ENCODE measurements at regions not wholly inside any gene's neighbourhood (a gene's known extent, or its start where the extent isn't known, plus 50 kb on each side); places are given as distances from the start of the nearest gene placed in this dataset.

DNA sequence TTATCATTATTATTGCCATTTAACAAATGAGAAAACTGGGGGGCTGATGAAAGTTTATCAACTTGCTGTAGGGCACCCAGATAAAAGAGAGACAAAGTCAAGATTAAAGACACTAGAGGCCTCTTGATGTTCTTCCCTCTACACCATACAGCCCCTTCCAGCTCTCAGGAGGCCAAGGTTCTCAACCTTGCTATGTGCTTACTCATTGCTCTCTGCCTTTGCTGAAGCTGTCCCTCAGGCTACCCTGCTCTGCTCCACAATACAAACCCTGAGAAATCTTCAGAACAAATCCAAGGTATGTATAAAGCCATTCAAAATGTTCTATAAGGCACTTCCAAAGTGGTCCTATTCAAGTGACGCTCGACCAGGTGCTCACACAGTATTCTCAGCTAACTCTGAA lies 329.9 kb upstream of the TNP1 start:
- no peak overlapping the region for H3K27ac ChIP-seq (ENCODE audit: low read length)
- Mint-ChIP-seq H3K27me3 (peaks cover 0 to 3% of the 10 kb centered on the region in 2 donors), H3K36me3 (no peaks in the 10 kb centered on the region), H3K9me3 (no peaks in the 10 kb centered on the region), H3K4me3 (no peak overlapping the region), H3K27ac (no peak overlapping the region), H3K4me1 (no peaks in the 10 kb centered on the region)
- H3K36me3 ChIP-seq (ENCODE audit: control insufficient read depth in 2 of 2, extremely low read depth in 1 of 2, insufficient read depth in 1 of 2, low read length in 1 of 2), result no peaks in the 10 kb centered on the region
- no peak overlapping the region for H3K4me3 ChIP-seq (ENCODE audit: control insufficient read depth in 1 of 2, extremely low read depth in 1 of 2, low read length in 1 of 2)
- 86% methylated on average over 2 of the region's 2 CpGs for WGBS (ENCODE audit: insufficient coverage)
- POLR2A ChIA-PET, result no interaction called here
- no peak for ATAC-seq (replicated peaks in 1 of 4)
- peaks cover 0 to 2% of the 10 kb centered on the region in 2 experiments for H3K4me1 ChIP-seq (ENCODE audit: control insufficient read depth in 1 of 2, extremely low read depth in 1 of 2, insufficient read depth in 2 of 2, low read length in 2 of 2)
- H3K27me3 ChIP-seq (replicated peaks in 1 of 2; ENCODE audit: control insufficient read depth in 2 of 2, extremely low read depth in 1 of 2, insufficient read depth in 2 of 2, low read length in 1 of 2), result peaks cover 0 to 3% of the 10 kb centered on the region in 2 experiments
- H3K9me3 ChIP-seq, result no peaks in the 10 kb centered on the region
- CTCF ChIA-PET, result interaction anchor here in 1 of 2 donors (0.5 kb wide), 1 partner anchor 727 kb away, joined by 3 read pairs; no protein-coding TSS in a partner anchor
- no peak for DNase-seq

GRCh38 chr2:217189131-217189530 lies 329.3 kb upstream of the TNP1 start:
- CTCF ChIA-PET, result interaction anchor here in 1 of 2 donors (0.5 kb wide), 1 partner anchor 726 kb away, joined by 3 read pairs; no protein-coding TSS in a partner anchor

GRCh38 chr2:217186668-217187159 lies 326.9 kb upstream of the TNP1 start:
- WGBS (ENCODE audit: insufficient coverage), result no CpG with 5 or more reads among the region's 3 CpGs
- Histone ChIP-seq H3K27me3 (replicated peaks in 1 of 2; ENCODE audit: control insufficient read depth in 2 of 2, extremely low read depth in 1 of 2, insufficient read depth in 2 of 2, low read length in 1 of 2) (peaks cover 0 to 3% of the 10 kb centered on the region in 2 experiments), H3K9me3 (no peaks in the 10 kb centered on the region), H3K4me3 (ENCODE audit: control insufficient read depth in 1 of 2, extremely low read depth in 1 of 2, low read length in 1 of 2) (no peak overlapping the region), H3K36me3 (ENCODE audit: control insufficient read depth in 2 of 2, extremely low read depth in 1 of 2, insufficient read depth in 1 of 2, low read length in 1 of 2) (no peaks in the 10 kb centered on the region), H3K4me1 (ENCODE audit: control insufficient read depth in 1 of 2, extremely low read depth in 1 of 2, insufficient read depth in 2 of 2, low read length in 2 of 2) (peaks cover 0 to 2% of the 10 kb centered on the region in 2 experiments), H3K27ac (ENCODE audit: low read length) (no peak overlapping the region)
- Mint-ChIP-seq H3K9me3 (no peaks in the 10 kb centered on the region), H3K4me1 (no peaks in the 10 kb centered on the region), H3K36me3 (no peaks in the 10 kb centered on the region), H3K27me3 (no peaks in the 10 kb centered on the region), H3K27ac (no peak overlapping the region), H3K4me3 (no peak overlapping the region)
- ChIA-PET POLR2A (no interaction called here), CTCF (interaction anchor here in 1 of 2 donors (0.6 kb wide), 1 partner anchor 9 kb away, joined by 3 read pairs; no protein-coding TSS in a partner anchor)
- ATAC-seq (replicated peaks in 1 of 4), result no peak
- no peak for DNase-seq

More at GRCh38 chr2:217189131-217189530, 329.3 kb upstream of the TNP1 start:
- ATAC-seq (replicated peaks in 1 of 4), result no peak
- Histone ChIP-seq H3K36me3 (ENCODE audit: control insufficient read depth in 2 of 2, extremely low read depth in 1 of 2, insufficient read depth in 1 of 2, low read length in 1 of 2) (no peaks in the 10 kb centered on the region), H3K27me3 (replicated peaks in 1 of 2; ENCODE audit: control insufficient read depth in 2 of 2, extremely low read depth in 1 of 2, insufficient read depth in 2 of 2, low read length in 1 of 2) (peaks cover 0 to 3% of the 10 kb centered on the region in 2 experiments), H3K27ac (ENCODE audit: low read length) (no peak overlapping the region), H3K4me1 (ENCODE audit: control insufficient read depth in 1 of 2, extremely low read depth in 1 of 2, insufficient read depth in 2 of 2, low read length in 2 of 2) (peaks cover 0 to 2% of the 10 kb centered on the region in 2 experiments), H3K9me3 (no peaks in the 10 kb centered on the region), H3K4me3 (ENCODE audit: control insufficient read depth in 1 of 2, extremely low read depth in 1 of 2, low read length in 1 of 2) (no peak overlapping the region)
- POLR2A ChIA-PET, result no interaction called here
- Mint-ChIP-seq H3K4me1 (no peaks in the 10 kb centered on the region), H3K4me3 (no peak overlapping the region), H3K9me3 (no peaks in the 10 kb centered on the region), H3K27ac (no peak overlapping the region), H3K27me3 (peaks cover 0 to 2% of the 10 kb centered on the region in 2 donors), H3K36me3 (no peaks in the 10 kb centered on the region)
- WGBS (ENCODE audit: insufficient coverage), result 83% methylated on average over 1 of the region's 6 CpGs
- no peak for DNase-seq

GRCh38 chr2:217186152-217186551 lies 326.3 kb upstream of the TNP1 start:
- 100% methylated on average over 3 of the region's 6 CpGs for WGBS (ENCODE audit: insufficient coverage)
- ATAC-seq (replicated peaks in 1 of 4) (no peak), DNase-seq (no peak)
- Mint-ChIP-seq H3K36me3 (no peaks in the 10 kb centered on the region), H3K4me3 (no peak overlapping the region), H3K27ac (no peak overlapping the region), H3K4me1 (no peaks in the 10 kb centered on the region), H3K9me3 (no peaks in the 10 kb centered on the region), H3K27me3 (no peaks in the 10 kb centered on the region)
- H3K4me3 ChIP-seq (ENCODE audit: control insufficient read depth in 1 of 2, extremely low read depth in 1 of 2, low read length in 1 of 2), result no peak overlapping the region
- peaks cover 0 to 2% of the 10 kb centered on the region in 2 experiments for H3K4me1 ChIP-seq (ENCODE audit: control insufficient read depth in 1 of 2, extremely low read depth in 1 of 2, insufficient read depth in 2 of 2, low read length in 2 of 2)
- ChIA-PET POLR2A (no interaction called here), CTCF (interaction anchor here in 1 of 2 donors (0.6 kb wide), 1 partner anchor 8 kb away, joined by 3 read pairs; no protein-coding TSS in a partner anchor)
- H3K27ac ChIP-seq (ENCODE audit: low read length), result no peak overlapping the region
- H3K9me3 ChIP-seq, result no peaks in the 10 kb centered on the region
- no peaks in the 10 kb centered on the region for H3K36me3 ChIP-seq (ENCODE audit: control insufficient read depth in 2 of 2, extremely low read depth in 1 of 2, insufficient read depth in 1 of 2, low read length in 1 of 2)
- peaks cover 0 to 3% of the 10 kb centered on the region in 2 experiments for H3K27me3 ChIP-seq (replicated peaks in 1 of 2; ENCODE audit: control insufficient read depth in 2 of 2, extremely low read depth in 1 of 2, insufficient read depth in 2 of 2, low read length in 1 of 2)

DNA sequence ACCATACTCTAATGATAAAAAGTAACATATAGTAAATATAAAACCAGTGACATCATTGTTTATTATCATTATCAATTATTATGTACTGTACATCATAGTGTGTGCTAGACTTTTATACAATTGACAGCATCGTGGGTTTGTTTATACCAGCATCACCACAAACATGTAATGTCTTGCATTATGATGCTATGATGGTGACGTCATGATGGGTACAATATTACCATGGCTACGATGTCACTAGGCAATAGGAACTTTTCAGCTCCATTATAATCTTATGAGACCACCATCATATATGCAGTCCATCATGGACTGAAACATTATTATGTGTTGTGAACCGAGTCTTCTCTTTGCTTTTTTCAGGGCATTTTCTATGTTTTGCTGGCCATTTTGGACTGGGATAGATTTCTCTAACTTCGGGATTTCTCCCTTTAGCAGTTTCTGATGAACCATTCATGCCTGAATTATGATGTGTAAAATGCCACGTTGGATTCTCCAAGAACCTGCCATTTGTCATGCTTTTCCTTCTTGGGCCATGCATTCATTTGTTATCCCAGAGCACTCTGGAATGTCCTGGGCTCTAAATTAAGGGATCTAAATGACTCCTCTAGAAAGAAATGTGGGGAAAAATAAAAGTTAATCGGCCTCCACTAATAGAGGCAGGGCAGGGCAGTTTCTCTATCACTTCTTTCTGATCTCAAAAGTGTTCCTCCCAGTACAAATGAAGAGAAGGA lies 325.6 kb upstream of the TNP1 start:
- Histone ChIP-seq H3K36me3 (ENCODE audit: control insufficient read depth in 2 of 2, extremely low read depth in 1 of 2, insufficient read depth in 1 of 2, low read length in 1 of 2) (no peaks in the 10 kb centered on the region), H3K27ac (ENCODE audit: low read length) (no peak overlapping the region), H3K4me1 (ENCODE audit: control insufficient read depth in 1 of 2, extremely low read depth in 1 of 2, insufficient read depth in 2 of 2, low read length in 2 of 2) (no peaks in the 10 kb centered on the region), H3K27me3 (replicated peaks in 1 of 2; ENCODE audit: control insufficient read depth in 2 of 2, extremely low read depth in 1 of 2, insufficient read depth in 2 of 2, low read length in 1 of 2) (peaks cover 0 to 3% of the 10 kb centered on the region in 2 experiments), H3K4me3 (ENCODE audit: control insufficient read depth in 1 of 2, extremely low read depth in 1 of 2, low read length in 1 of 2) (no peak overlapping the region), H3K9me3 (no peaks in the 10 kb centered on the region)
- Mint-ChIP-seq H3K4me3 (no peak overlapping the region), H3K9me3 (no peaks in the 10 kb centered on the region), H3K27me3 (no peaks in the 10 kb centered on the region), H3K27ac (no peak overlapping the region), H3K4me1 (no peaks in the 10 kb centered on the region), H3K36me3 (no peaks in the 10 kb centered on the region)
- ATAC-seq (replicated peaks in 1 of 4) (no peak), DNase-seq (no peak)
- ChIA-PET CTCF (no interaction called here), POLR2A (interaction anchor here in 1 of 2 donors (0.5 kb wide), 1 partner anchor 12 kb away, joined by 10 read pairs; no protein-coding TSS in a partner anchor)
- WGBS (ENCODE audit: insufficient coverage), result 50% methylated on average over 2 of the region's 7 CpGs

DNA sequence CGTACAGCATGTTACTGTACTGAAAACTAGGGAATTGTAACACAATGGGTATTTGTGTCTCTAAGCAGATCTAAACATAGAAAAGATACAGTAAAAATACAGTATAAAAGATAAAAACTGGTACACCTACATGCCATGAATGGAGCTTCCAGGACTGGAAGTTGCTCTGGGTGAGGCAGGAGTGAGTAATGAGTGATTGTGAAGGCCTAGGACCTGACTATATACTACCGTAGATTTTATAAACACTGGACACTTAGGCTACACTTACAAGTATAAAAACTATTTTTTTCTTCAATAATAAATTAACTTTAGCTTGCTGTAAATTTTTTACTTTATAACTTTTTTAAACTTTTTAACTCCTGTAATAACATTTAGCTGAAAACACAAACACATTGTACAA lies 324.4 kb upstream of the TNP1 start:
- H3K4me3 Mint-ChIP-seq, result no peak overlapping the region
- H3K27me3 Mint-ChIP-seq, result no peaks in the 10 kb centered on the region
- ChIA-PET POLR2A (no interaction called here), CTCF (interaction anchor here in 1 of 2 donors (0.7 kb wide), 1 partner anchor 8 kb away, joined by 10 read pairs; no protein-coding TSS in a partner anchor)
- H3K9me3 Mint-ChIP-seq, result no peaks in the 10 kb centered on the region
- no peaks in the 10 kb centered on the region for H3K9me3 ChIP-seq
- H3K4me3 ChIP-seq (ENCODE audit: control insufficient read depth in 1 of 2, extremely low read depth in 1 of 2, low read length in 1 of 2), result no peak overlapping the region
- no peak overlapping the region for H3K27ac Mint-ChIP-seq
- ATAC-seq (replicated peaks in 1 of 4), result no peak
- H3K4me1 Mint-ChIP-seq, result no peaks in the 10 kb centered on the region
- H3K4me1 ChIP-seq (ENCODE audit: control insufficient read depth in 1 of 2, extremely low read depth in 1 of 2, insufficient read depth in 2 of 2, low read length in 2 of 2), result no peaks in the 10 kb centered on the region
- peaks cover 0 to 3% of the 10 kb centered on the region in 2 experiments for H3K27me3 ChIP-seq (replicated peaks in 1 of 2; ENCODE audit: control insufficient read depth in 2 of 2, extremely low read depth in 1 of 2, insufficient read depth in 2 of 2, low read length in 1 of 2)
- H3K36me3 Mint-ChIP-seq, result no peaks in the 10 kb centered on the region
- H3K27ac ChIP-seq (ENCODE audit: low read length), result no peak overlapping the region
- H3K36me3 ChIP-seq (ENCODE audit: control insufficient read depth in 2 of 2, extremely low read depth in 1 of 2, insufficient read depth in 1 of 2, low read length in 1 of 2), result no peaks in the 10 kb centered on the region
- no CpG with 5 or more reads among the region's 2 CpGs for WGBS (ENCODE audit: insufficient coverage)
- no peak for DNase-seq
